Endothelial cell of umbilical vein (primary cell): ENCODE measurements at regions not wholly inside any gene's neighbourhood (a gene's known extent, or its start where the extent isn't known, plus 50 kb on each side); places are given as distances from the start of the nearest gene placed in this dataset.

ENCODE experiments used
- BruUV-seq: library from RNA; stranded (reverse); fragments of 400-500 nt; replicated peaks from 2 replicates; lab custom pipeline; 2021; lab: Mats Ljungman, UMichigan
- CTCF ChIA-PET: fragments of 300-600, 350-600 bp; sonication (Branson Sonifier 250); formaldehyde crosslinking; loops from one replicate; lab custom pipeline; 2021; ENCODE audit warnings: antibody characterized with exemption, inconsistent platforms; lab: Charles Lee
- POLR2A ChIA-PET: fragments of 300-600, 350-600 bp; sonication (Branson Sonifier 250); formaldehyde crosslinking; loops from one replicate; lab custom pipeline; 2021; ENCODE audit warnings: antibody characterized with exemption, inconsistent platforms; lab: Charles Lee
- DNase-seq: peaks from one replicate; pipeline ENCODE4 v3.0.0-alpha.2; 2011; ENCODE audit warnings: low read depth, low spot score
- FAIRE-seq: peaks from 2 replicates; lab custom pipeline; 2011; peaks lifted over from hg19 to GRCh38; lab: Jason Lieb, UNC
- H2AFZ ChIP-seq: 2 replicates; pipeline ENCODE4 v1.6.0; 2012; ENCODE audit warnings: low read depth, low read length, control low read depth, inconsistent platforms
- H3K27ac ChIP-seq: 2 replicates; pipeline ENCODE4 v1.5.1; 2011; ENCODE audit warnings: low read depth, mild to moderate bottlenecking, control low read depth, low read length, moderate library complexity; ENCODE audit not compliant: insufficient read depth
- H3K27me3 ChIP-seq, 2 experiments: 2 replicates each; pipeline versions ENCODE4 v1.6.0 to v1.6.1; 2011; ENCODE audit warnings: low read length in 2 of 2, mixed read lengths in 1 of 2; ENCODE audit not compliant: control insufficient read depth in 2 of 2, insufficient read depth in 2 of 2
- H3K36me3 ChIP-seq, 2 experiments: 2 replicates in 1 of 2; 3 replicates in 1 of 2; pipeline ENCODE4 v1.5.1; 2011; ENCODE audit warnings: low read length in 2 of 2, mild to moderate bottlenecking in 1 of 2, moderate library complexity in 1 of 2; ENCODE audit not compliant: control insufficient read depth in 2 of 2, insufficient read depth in 2 of 2; ENCODE audit errors: extremely low read depth in 1 of 2
- H3K4me1 ChIP-seq: 3 replicates; pipeline ENCODE4 v1.5.1; 2011; ENCODE audit warnings: mild to moderate bottlenecking, low read length; ENCODE audit not compliant: control insufficient read depth, insufficient read depth; ENCODE audit errors: extremely low read depth
- H3K4me2 ChIP-seq: 2 replicates; pipeline ENCODE4 v1.6.1; 2011; ENCODE audit warnings: low read length, control low read depth, mixed read lengths; ENCODE audit not compliant: insufficient read depth
- H3K4me3 ChIP-seq, 3 experiments: fragments of 200-600 bp in 1 of 3; sonication (generic), shearing (Covaris generic) in 1 of 3; replicated peaks in 1 of 3; 2 replicates each; pipeline ENCODE4 v1.5.1; 2011 to 2016; ENCODE audit warnings: control low read depth in 3 of 3, low read length in 3 of 3, mild to moderate bottlenecking in 2 of 3, inconsistent platforms in 1 of 3, low read depth in 1 of 3, moderate library complexity in 1 of 3; ENCODE audit not compliant: insufficient read depth in 1 of 3
- H3K79me2 ChIP-seq: 2 replicates; pipeline ENCODE4 v1.6.0; 2012; ENCODE audit warnings: low read length, inconsistent platforms; ENCODE audit not compliant: control insufficient read depth, insufficient read depth
- H3K9ac ChIP-seq: replicated peaks from 2 replicates; pipeline ENCODE3; 2011; ENCODE audit warnings: low read length, control low read depth; ENCODE audit not compliant: insufficient read depth; ENCODE audit errors: extremely low read depth
- H3K9me1 ChIP-seq: replicated peaks from 3 replicates; pipeline ENCODE4 v1.6.0; 2011; ENCODE audit warnings: mild to moderate bottlenecking, low read length; ENCODE audit not compliant: control insufficient read depth, insufficient read depth; ENCODE audit errors: extremely low read depth
- H3K9me3 ChIP-seq: replicated peaks from 2 replicates; pipeline ENCODE4 v1.5.1; 2012; ENCODE audit warnings: low read length, inconsistent platforms; ENCODE audit not compliant: control insufficient read depth, insufficient read depth
- H4K20me1 ChIP-seq: replicated peaks from 2 replicates; pipeline ENCODE3; 2011; ENCODE audit warnings: mild to moderate bottlenecking, low read length; ENCODE audit not compliant: control insufficient read depth, insufficient read depth; ENCODE audit errors: extremely low read depth
- EZH2 ChIP-seq: IDR thresholded peaks from 2 replicates; pipeline ENCODE4 v1.6.1; 2012; ENCODE audit warnings: borderline replicate concordance, low read depth, mild to moderate bottlenecking, moderate library complexity, low read length, inconsistent platforms; ENCODE audit not compliant: severe bottlenecking
- FOS ChIP-seq: IDR thresholded peaks from 2 replicates; pipeline ENCODE4 v1.6.1; 2011; ENCODE audit warnings: mild to moderate bottlenecking, low read length, moderate library complexity, borderline replicate concordance; ENCODE audit not compliant: insufficient read depth
- GATA2 ChIP-seq: IDR thresholded peaks from 2 replicates; pipeline ENCODE4 v1.7.0; 2011; ENCODE audit warnings: low read depth, mild to moderate bottlenecking, moderate library complexity, mixed read lengths, low read length; ENCODE audit not compliant: insufficient read length, insufficient read depth
- JUN ChIP-seq: IDR thresholded peaks from 2 replicates; pipeline ENCODE4 v1.6.1; 2011; ENCODE audit warnings: borderline replicate concordance, low read depth; ENCODE audit not compliant: insufficient read length, insufficient read depth
- MAX ChIP-seq: IDR thresholded peaks from 2 replicates; pipeline ENCODE4 v1.6.1; 2011; ENCODE audit not compliant: insufficient read depth, insufficient read length
- MYC ChIP-seq: IDR thresholded peaks from one replicate; pipeline ENCODE4 v1.6.1; 2011; ENCODE audit warnings: mild to moderate bottlenecking, low read depth, low read length
- POLR2A ChIP-seq: IDR thresholded peaks from 2 replicates; pipeline ENCODE4 v1.6.1; 2012; ENCODE audit warnings: low read depth, mild to moderate bottlenecking, control low read depth, low read length
- POLR2AphosphoS5 ChIP-seq: IDR thresholded peaks from 2 replicates; pipeline ENCODE4 v1.6.1; 2012; ENCODE audit warnings: low read depth, mild to moderate bottlenecking, control low read depth, low read length, moderate library complexity; ENCODE audit not compliant: insufficient read depth
- dilution Hi-C: fragments of 300-500 bp; cut with MboI; formaldehyde crosslinking; loops from one replicate; pipeline ENCODE4 v1.15.0; 2019; ENCODE audit warnings: low sequenced_read_pairs; ENCODE audit not compliant: extremely low pct_ligation_motif_present
- intact Hi-C: fragments of 100-400 bp; cut with micrococcal nuclease; formaldehyde crosslinking; loops from one replicate; pipeline ENCODE4 v1.10.0; 2022
- TF ChIP-seq, protein P1 (sequence below), 2 donors: IDR thresholded peaks; 1 replicate in 1 of 2; 2 replicates in 1 of 2; pipeline ENCODE4 v1.5.1; 2011; ENCODE audit warnings: low read length in 2 of 2, mild to moderate bottlenecking in 2 of 2, moderate library complexity in 2 of 2, control low read depth in 1 of 2, inconsistent platforms in 1 of 2, low read depth in 1 of 2; ENCODE audit not compliant: insufficient read depth in 1 of 2; ENCODE audit errors: extremely low read depth in 1 of 2

DNA sequence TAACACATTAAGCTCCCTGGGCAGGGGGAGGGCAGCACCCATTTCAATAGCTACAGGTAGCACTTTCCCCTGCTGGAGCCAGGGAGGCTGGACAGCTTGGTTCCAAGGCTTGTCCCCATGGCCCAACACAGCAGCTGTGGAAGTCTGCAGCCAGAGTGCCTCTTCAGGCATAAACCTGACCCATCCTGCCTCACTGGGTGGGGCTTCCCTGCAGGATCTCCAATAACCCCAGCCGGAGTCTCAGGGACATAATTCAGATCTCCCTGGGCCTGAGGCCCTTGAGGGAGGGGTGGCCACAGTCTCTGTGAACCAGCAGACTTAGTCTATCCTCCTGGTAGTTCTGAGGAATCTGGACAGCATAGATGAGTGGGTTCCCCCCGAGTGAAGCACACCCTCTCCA, 1001.9 kb upstream of the CHAC2 start:
- Histone ChIP-seq H3K27me3 (no peaks in the 10 kb centered on the region), H3K4me2 (no peak overlapping the region), H3K9ac (no peak overlapping the region), H3K9me1 (no peaks in the 10 kb centered on the region), H3K27ac (no peak overlapping the region), H3K9me3 (no peaks in the 10 kb centered on the region), H3K79me2 (no peaks in the 10 kb centered on the region), H2AFZ (no peak overlapping the region), H4K20me1 (no peaks in the 10 kb centered on the region), H3K4me3 (no peak overlapping the region), H3K4me1 (no peaks in the 10 kb centered on the region), H3K36me3 (no peaks in the 10 kb centered on the region)
- dilution Hi-C loops, result no loop called here
- FAIRE-seq (no peak), DNase-seq (no peak)
- intact Hi-C loops, result no loop called here
- ChIA-PET CTCF (no interaction called here), POLR2A (no interaction called here)
- no peak for TF ChIP-seq EZH2
- no peak for TF ChIP-seq POLR2AphosphoS5
- TF ChIP-seq GATA2, result no peak
- BruUV-seq, result no TSS peak

DNA sequence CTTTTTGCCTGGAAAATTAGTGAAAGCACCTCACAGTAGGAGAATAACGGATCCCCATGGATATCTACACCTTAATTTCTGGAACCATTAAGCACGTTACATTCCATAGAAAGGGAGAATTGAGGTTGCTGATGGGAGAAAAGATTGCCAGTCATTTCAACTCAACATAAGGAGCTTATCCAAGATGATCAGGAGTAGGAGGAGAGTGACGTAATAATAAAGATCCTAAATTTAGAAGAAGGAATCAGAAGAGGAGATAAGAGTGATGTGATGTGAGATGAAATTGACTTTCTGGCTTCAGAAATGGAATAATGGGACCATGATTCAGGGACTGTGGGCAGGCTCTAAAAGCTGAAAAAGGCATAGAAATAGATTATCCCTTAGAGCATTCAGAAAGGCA, 1017.8 kb upstream of the CHAC2 start:
- no peaks in the 10 kb centered on the region for H4K20me1 ChIP-seq
- BruUV-seq, result no TSS peak
- H3K9me3 ChIP-seq, result no peaks in the 10 kb centered on the region
- H3K4me3 ChIP-seq, result no peak overlapping the region
- H3K9ac ChIP-seq, result no peak overlapping the region
- TF ChIP-seq, protein P1, sequence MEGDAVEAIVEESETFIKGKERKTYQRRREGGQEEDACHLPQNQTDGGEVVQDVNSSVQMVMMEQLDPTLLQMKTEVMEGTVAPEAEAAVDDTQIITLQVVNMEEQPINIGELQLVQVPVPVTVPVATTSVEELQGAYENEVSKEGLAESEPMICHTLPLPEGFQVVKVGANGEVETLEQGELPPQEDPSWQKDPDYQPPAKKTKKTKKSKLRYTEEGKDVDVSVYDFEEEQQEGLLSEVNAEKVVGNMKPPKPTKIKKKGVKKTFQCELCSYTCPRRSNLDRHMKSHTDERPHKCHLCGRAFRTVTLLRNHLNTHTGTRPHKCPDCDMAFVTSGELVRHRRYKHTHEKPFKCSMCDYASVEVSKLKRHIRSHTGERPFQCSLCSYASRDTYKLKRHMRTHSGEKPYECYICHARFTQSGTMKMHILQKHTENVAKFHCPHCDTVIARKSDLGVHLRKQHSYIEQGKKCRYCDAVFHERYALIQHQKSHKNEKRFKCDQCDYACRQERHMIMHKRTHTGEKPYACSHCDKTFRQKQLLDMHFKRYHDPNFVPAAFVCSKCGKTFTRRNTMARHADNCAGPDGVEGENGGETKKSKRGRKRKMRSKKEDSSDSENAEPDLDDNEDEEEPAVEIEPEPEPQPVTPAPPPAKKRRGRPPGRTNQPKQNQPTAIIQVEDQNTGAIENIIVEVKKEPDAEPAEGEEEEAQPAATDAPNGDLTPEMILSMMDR (IDR thresholded peaks at IDR 0.05; ENCODE audit: extremely low read depth in 1 of 2, insufficient read depth in 1 of 2, low read depth in 1 of 2, low read length in 2 of 2), result no peak
- TF ChIP-seq EZH2 (no peak), FOS (no peak), MYC (no peak), MAX (no peak), POLR2AphosphoS5 (no peak), JUN (no peak), POLR2A (no peak), GATA2 (no peak)
- intact Hi-C loops, result no loop called here
- H3K4me2 ChIP-seq, result no peak overlapping the region
- dilution Hi-C loops, result no loop called here
- FAIRE-seq (no peak), DNase-seq (no peak)
- no peaks in the 10 kb centered on the region for H3K9me1 ChIP-seq
- H3K27ac ChIP-seq, result no peak overlapping the region
- ChIA-PET POLR2A (no interaction called here), CTCF (no interaction called here)
- no peaks in the 10 kb centered on the region for H3K4me1 ChIP-seq
- no peaks in the 10 kb centered on the region for H3K79me2 ChIP-seq
- H3K36me3 ChIP-seq, result no peaks in the 10 kb centered on the region
- no peaks in the 10 kb centered on the region for H3K27me3 ChIP-seq
- no peak overlapping the region for H2AFZ ChIP-seq
